Myocyte (in vitro differentiated cells): ENCODE measurements at regions not wholly inside any gene's neighbourhood (a gene's known extent, or its start where the extent isn't known, plus 50 kb on each side); places are given as distances from the start of the nearest gene placed in this dataset.
"Not testable (repeated sequence)": the region's sequence is repeated elsewhere in the genome, so short reads cannot be mapped to it uniquely, and the experiment has no call there.

Source experiments
- DNase-seq: peaks from one replicate; pipeline ENCODE4 v3.0.0-alpha.2; 2012; ENCODE audit warnings: low read depth

- DNase-seq, result not testable (repeated sequence)
These were observed 121.8 kb downstream of the BRMS1L start for GRCh38 chr14:35947983-35948382.

DNA sequence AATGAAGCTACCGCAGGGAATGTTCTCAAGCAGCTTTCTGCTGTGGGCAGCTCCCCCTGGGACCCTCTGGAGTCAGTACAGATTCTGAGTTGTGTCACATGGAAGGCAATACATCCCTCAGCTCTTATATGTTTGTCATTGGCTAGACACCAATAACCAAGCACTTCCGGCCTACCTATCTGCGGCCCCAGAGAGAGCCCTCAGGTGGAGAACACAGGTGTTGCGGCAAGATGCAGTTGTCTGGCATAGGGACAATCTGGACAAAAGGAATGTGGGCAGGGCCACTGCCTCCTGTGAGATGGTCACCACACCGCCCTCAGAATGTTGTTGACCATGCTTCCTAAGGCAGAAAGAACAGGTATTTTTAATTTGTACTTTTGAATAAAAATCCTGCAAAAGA is 118.7 kb downstream of the BRMS1L start:
- no peak for DNase-seq

DNA sequence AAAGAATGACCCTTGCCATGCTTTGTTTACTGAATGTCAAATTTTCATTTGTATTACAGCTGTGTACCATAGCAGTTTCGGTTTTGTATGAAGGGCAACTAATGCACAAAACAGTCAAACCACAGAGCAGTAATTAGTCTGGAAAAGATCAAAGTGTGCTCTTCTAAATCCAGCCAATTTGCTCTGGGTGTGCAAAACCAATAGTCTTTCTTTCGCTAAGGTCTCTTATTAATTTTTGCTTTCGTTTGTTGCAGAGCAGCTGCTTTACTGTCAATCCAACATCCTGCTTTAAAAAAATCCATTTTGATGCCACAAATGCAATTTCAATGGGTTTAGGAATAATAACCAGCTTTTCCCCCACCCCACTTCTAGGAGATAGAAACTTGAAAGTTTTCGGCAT is 114.2 kb downstream of the BRMS1L start:
- no peak for DNase-seq

- DNase-seq, result no peak
These were observed 112.6 kb downstream of the BRMS1L start for GRCh38 chr14:35938770-35939169.

GRCh38 chr14:35934499-35934898 is 108.4 kb downstream of the BRMS1L start:
- no peak for DNase-seq

DNA sequence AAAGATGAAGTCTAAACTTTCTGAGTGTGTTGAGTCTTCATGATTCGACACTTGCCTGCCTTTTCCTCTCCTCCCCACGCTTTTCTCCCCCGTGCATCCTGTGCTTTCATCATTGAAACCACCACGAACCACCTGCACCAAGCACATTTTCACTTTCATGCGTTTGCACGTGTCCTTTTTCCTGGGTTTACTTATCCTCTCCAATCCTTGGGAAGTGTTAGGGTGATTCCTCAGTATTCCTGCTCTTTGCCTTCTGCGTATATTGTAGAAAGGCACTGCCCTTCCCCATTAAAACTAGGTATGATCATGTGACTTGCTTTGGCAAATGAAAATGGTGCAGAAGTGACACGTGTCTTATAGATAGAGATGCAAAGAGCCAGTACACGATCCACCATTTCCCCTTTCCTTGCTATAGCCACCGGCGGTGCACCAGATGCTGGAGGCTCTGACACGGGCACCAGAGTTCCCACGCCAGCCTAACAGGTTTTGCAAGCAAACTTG is 106.6 kb downstream of the BRMS1L start:
- no peak for DNase-seq

- no peak for DNase-seq
These were observed 106.0 kb downstream of the BRMS1L start for GRCh38 chr14:35932136-35932535.

- no peak for DNase-seq
These were observed 105.2 kb downstream of the BRMS1L start for GRCh38 chr14:35931346-35931745.

- no peak for DNase-seq
These were observed 103.0 kb downstream of the BRMS1L start for GRCh38 chr14:35929186-35929585.

DNA sequence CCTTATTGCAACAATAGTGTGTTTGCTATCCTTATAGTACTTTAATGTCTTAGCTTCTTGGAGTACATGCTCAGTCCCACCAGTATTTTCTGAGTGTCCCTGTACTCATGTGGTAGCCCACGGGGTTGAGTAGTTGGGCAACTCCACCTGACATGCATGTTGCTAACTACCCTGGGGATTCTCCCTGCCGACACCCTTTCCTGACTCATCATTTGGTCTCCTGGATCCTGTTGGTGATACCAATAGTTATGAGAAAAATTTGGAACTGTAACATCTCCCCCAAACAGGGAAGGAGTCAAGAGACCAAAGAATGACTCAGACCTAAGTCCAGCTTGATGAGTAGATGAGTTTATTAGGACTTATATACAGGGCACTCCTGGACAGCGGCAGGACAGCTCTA is 101.6 kb downstream of the BRMS1L start:
- peak; percentile 11 for DNase-seq

- no peak for DNase-seq
These were observed 99.2 kb downstream of the BRMS1L start for GRCh38 chr14:35925319-35925718.

- not testable (repeated sequence) for DNase-seq
These were observed 96.5 kb downstream of the BRMS1L start for GRCh38 chr14:35922590-35922989.

DNA sequence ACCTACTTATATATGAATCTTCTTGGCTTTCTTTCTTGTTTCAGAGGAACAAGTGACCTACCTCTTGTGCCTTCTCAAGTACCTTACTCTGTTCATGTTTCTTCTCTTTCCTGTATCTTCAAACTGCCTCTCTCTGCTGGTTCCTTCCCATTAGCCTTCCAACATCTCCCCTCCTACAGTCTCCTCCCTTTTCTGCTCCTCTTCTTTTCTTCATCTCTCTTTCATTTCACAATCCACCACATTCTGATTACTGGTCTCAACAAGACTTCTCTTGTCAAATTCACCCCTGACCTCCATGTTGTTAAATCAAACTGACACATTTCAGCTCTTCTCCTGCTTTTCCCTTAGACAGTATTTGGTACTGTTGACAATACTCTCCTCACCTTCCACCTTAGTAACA is 95.6 kb downstream of the BRMS1L start:
- no peak for DNase-seq
